DND-41 (cell line): ENCODE measurements at regions not wholly inside any gene's neighbourhood (a gene's known extent, or its start where the extent isn't known, plus 50 kb on each side); places are given as distances from the start of the nearest gene placed in this dataset.

Source experiments
- EZH2 ChIP-seq: IDR thresholded peaks from 3 replicates; pipeline ENCODE4 v1.6.1; 2012; ENCODE audit warnings: borderline replicate concordance, low read depth, mild to moderate bottlenecking, moderate library complexity, low read length, inconsistent platforms; ENCODE audit not compliant: severe bottlenecking
- TF ChIP-seq, protein P1 (sequence below): IDR thresholded peaks from 2 replicates; pipeline ENCODE4 v1.5.1; 2012; ENCODE audit warnings: borderline replicate concordance, low read length, moderate library complexity, mild to moderate bottlenecking; ENCODE audit not compliant: poor library complexity, severe bottlenecking; ENCODE audit errors: extremely low read depth

- TF ChIP-seq, protein P1, sequence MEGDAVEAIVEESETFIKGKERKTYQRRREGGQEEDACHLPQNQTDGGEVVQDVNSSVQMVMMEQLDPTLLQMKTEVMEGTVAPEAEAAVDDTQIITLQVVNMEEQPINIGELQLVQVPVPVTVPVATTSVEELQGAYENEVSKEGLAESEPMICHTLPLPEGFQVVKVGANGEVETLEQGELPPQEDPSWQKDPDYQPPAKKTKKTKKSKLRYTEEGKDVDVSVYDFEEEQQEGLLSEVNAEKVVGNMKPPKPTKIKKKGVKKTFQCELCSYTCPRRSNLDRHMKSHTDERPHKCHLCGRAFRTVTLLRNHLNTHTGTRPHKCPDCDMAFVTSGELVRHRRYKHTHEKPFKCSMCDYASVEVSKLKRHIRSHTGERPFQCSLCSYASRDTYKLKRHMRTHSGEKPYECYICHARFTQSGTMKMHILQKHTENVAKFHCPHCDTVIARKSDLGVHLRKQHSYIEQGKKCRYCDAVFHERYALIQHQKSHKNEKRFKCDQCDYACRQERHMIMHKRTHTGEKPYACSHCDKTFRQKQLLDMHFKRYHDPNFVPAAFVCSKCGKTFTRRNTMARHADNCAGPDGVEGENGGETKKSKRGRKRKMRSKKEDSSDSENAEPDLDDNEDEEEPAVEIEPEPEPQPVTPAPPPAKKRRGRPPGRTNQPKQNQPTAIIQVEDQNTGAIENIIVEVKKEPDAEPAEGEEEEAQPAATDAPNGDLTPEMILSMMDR, result no peak
- no peak for TF ChIP-seq EZH2
Observed at GRCh38 chr5:102659151-102659550, 96.0 kb upstream of the PAM start.
